Forelimb muscle (tissue), 1 donor: ENCODE measurements at regions not wholly inside any gene's neighbourhood (a gene's known extent, or its start where the extent isn't known, plus 50 kb on each side); places are given as distances from the start of the nearest gene placed in this dataset.

Experiments
- DNase-seq: peaks from one replicate; pipeline ENCODE4 v3.0.0-alpha.2; 2013; ENCODE audit warnings: low read depth

- no peak for DNase-seq
Observed at GRCh38 chr18:41829647-41830516, 125.2 kb upstream of the PIK3C3 start.

- no peak for DNase-seq
Observed at GRCh38 chr18:41828137-41828536, 126.9 kb upstream of the PIK3C3 start.

GRCh38 chr18:41820784-41821183 lies 134.2 kb upstream of the PIK3C3 start:
- no peak for DNase-seq

GRCh38 chr18:41818381-41819355 lies 136.4 kb upstream of the PIK3C3 start:
- no peak for DNase-seq

GRCh38 chr18:41814651-41815050 lies 140.4 kb upstream of the PIK3C3 start:
- no peak for DNase-seq

- DNase-seq = no peak
Observed at GRCh38 chr18:41809652-41810051, 145.4 kb upstream of the PIK3C3 start.

- no peak for DNase-seq
Observed at GRCh38 chr18:41805341-41805740, 149.7 kb upstream of the PIK3C3 start.

GRCh38 chr18:41798879-41799278 lies 156.2 kb upstream of the PIK3C3 start:
- no peak for DNase-seq

GRCh38 chr18:41790687-41791086 lies 164.3 kb upstream of the PIK3C3 start:
- no peak for DNase-seq

- no peak for DNase-seq
Observed at GRCh38 chr18:41789001-41789400, 166.0 kb upstream of the PIK3C3 start.

- no peak for DNase-seq
Observed at GRCh38 chr18:41783879-41784278, 171.2 kb upstream of the PIK3C3 start.

GRCh38 chr18:41783065-41783818 lies 171.8 kb upstream of the PIK3C3 start:
- DNase-seq = no peak

- no peak for DNase-seq
Observed at GRCh38 chr18:41771973-41772372, 183.1 kb upstream of the PIK3C3 start.

GRCh38 chr18:41769265-41769664 lies 185.8 kb upstream of the PIK3C3 start:
- no peak for DNase-seq

- no peak for DNase-seq
Observed at GRCh38 chr18:41768467-41768866, 186.6 kb upstream of the PIK3C3 start.

- DNase-seq = no peak
Observed at GRCh38 chr18:41767960-41768359, 187.1 kb upstream of the PIK3C3 start.

- no peak for DNase-seq
Observed at GRCh38 chr18:41765460-41765859, 189.6 kb upstream of the PIK3C3 start.

GRCh38 chr18:41763361-41763760 lies 191.7 kb upstream of the PIK3C3 start:
- no peak for DNase-seq

GRCh38 chr18:41761333-41762018 lies 193.6 kb upstream of the PIK3C3 start:
- no peak for DNase-seq

GRCh38 chr18:41758534-41758933 lies 196.5 kb upstream of the PIK3C3 start:
- no peak for DNase-seq

GRCh38 chr18:41756141-41756540 lies 198.9 kb upstream of the PIK3C3 start:
- no peak for DNase-seq
